Loucy (cell line): ENCODE measurements at regions not wholly inside any gene's neighbourhood (a gene's known extent, or its start where the extent isn't known, plus 50 kb on each side); places are given as distances from the start of the nearest gene placed in this dataset.

Experiments
- H2AFZ ChIP-seq: fragments of 200-600 bp; sonication (generic); 2 replicates; pipeline ENCODE4 v1.6.0; 2016; ENCODE audit warnings: antibody characterized with exemption, mild to moderate bottlenecking, low read length, moderate library complexity
- H3F3A ChIP-seq: fragments of 200-600 bp; 2 replicates; pipeline ENCODE4 v1.6.0; 2016; ENCODE audit warnings: antibody characterized with exemption, low read depth, mild to moderate bottlenecking
- H3K27me3 ChIP-seq: fragments of 200-600 bp; sonication (generic); 2 replicates; pipeline ENCODE4 v1.6.1; 2014; ENCODE audit warnings: low read length, mild to moderate bottlenecking; ENCODE audit not compliant: insufficient read depth, poor library complexity, severe bottlenecking
- H3K36me3 ChIP-seq: fragments of 200-600 bp; sonication (generic); 2 replicates; pipeline ENCODE4 v1.6.1; 2016; ENCODE audit warnings: low read length; ENCODE audit not compliant: insufficient read depth
- H3K4me1 ChIP-seq: fragments of 200-600 bp; sonication (generic); 2 replicates; pipeline ENCODE4 v1.5.1; 2014; ENCODE audit warnings: low read length, mild to moderate bottlenecking; ENCODE audit not compliant: insufficient read depth, poor library complexity, severe bottlenecking
- H3K4me2 ChIP-seq: fragments of 200-600 bp; sonication (generic); 2 replicates; pipeline ENCODE4 v1.6.0; 2014; ENCODE audit warnings: antibody characterized with exemption, low read length, low read depth, mild to moderate bottlenecking; ENCODE audit not compliant: poor library complexity, severe bottlenecking
- H3K4me3 ChIP-seq: fragments of 200-600 bp; sonication (generic); 2 replicates; pipeline ENCODE4 v1.5.1; 2014; ENCODE audit warnings: low read length, mild to moderate bottlenecking, mixed read lengths; ENCODE audit not compliant: poor library complexity, severe bottlenecking
- H3K79me2 ChIP-seq: fragments of 200-600 bp; sonication (generic); 2 replicates; pipeline ENCODE4 v1.6.1; 2014; ENCODE audit warnings: low read length; ENCODE audit not compliant: insufficient read depth
- H3K9ac ChIP-seq: fragments of 200-600 bp; sonication (generic); 2 replicates; pipeline ENCODE4 v1.6.0; 2014; ENCODE audit warnings: mild to moderate bottlenecking, low read depth, low read length, moderate library complexity; ENCODE audit not compliant: poor library complexity, severe bottlenecking
- H3K9me2 ChIP-seq: fragments of 200-600 bp; sonication (generic); replicated peaks from 2 replicates; pipeline ENCODE4 v1.6.1; 2016; ENCODE audit warnings: low read depth, low read length, mixed read lengths
- H3K9me3 ChIP-seq: fragments of 200-600 bp; sonication (generic); 2 replicates; pipeline ENCODE4 v1.6.1; 2014; ENCODE audit warnings: mild to moderate bottlenecking, antibody characterized with exemption, low read length, low read depth; ENCODE audit not compliant: insufficient read depth
- H4K20me1 ChIP-seq: fragments of 200-600 bp; sonication (generic); 2 replicates; pipeline ENCODE4 v1.6.0; 2014; ENCODE audit warnings: antibody characterized with exemption, low read length, mild to moderate bottlenecking; ENCODE audit not compliant: insufficient read depth, poor library complexity, severe bottlenecking
- EZH2phosphoT487 ChIP-seq: fragments of 200-600 bp; IDR thresholded peaks from 2 replicates; pipeline ENCODE4 v1.6.1; 2018; ENCODE audit warnings: antibody characterized with exemption, mild to moderate bottlenecking, moderate library complexity, borderline replicate concordance
- TF ChIP-seq, protein P1 (sequence below): fragments of 200-600 bp; sonication (generic); conservative IDR thresholded peaks from 2 replicates; pipeline ENCODE4 v1.5.1; 2014; ENCODE audit warnings: mild to moderate bottlenecking, antibody characterized with exemption, low read length

DNA sequence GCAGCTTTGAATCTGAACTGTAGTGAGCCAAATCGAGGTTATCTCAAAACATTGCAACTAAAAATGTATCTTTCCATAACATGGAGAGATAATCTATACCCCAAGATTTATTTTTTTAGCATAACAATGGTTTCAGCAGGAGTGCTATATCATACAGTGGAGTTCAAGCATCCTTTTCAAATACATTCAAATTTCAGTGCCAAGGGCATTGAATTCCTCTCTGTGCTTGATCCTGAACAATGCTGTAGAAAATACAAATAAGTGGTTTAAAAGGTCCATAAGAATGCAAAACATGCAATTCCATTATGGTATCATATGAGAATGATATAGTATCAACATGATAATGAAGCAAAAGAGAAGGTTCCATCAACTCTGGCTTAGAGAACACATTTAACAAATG, 201.7 kb downstream of the TXNL1 start:
- no peak for TF ChIP-seq EZH2phosphoT487
- TF ChIP-seq, protein P1, sequence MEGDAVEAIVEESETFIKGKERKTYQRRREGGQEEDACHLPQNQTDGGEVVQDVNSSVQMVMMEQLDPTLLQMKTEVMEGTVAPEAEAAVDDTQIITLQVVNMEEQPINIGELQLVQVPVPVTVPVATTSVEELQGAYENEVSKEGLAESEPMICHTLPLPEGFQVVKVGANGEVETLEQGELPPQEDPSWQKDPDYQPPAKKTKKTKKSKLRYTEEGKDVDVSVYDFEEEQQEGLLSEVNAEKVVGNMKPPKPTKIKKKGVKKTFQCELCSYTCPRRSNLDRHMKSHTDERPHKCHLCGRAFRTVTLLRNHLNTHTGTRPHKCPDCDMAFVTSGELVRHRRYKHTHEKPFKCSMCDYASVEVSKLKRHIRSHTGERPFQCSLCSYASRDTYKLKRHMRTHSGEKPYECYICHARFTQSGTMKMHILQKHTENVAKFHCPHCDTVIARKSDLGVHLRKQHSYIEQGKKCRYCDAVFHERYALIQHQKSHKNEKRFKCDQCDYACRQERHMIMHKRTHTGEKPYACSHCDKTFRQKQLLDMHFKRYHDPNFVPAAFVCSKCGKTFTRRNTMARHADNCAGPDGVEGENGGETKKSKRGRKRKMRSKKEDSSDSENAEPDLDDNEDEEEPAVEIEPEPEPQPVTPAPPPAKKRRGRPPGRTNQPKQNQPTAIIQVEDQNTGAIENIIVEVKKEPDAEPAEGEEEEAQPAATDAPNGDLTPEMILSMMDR, result no peak
- Histone ChIP-seq H3K79me2 (no peaks in the 10 kb centered on the region), H3K4me1 (no peaks in the 10 kb centered on the region), H3F3A (no peaks in the 10 kb centered on the region), H3K27me3 (no peaks in the 10 kb centered on the region), H4K20me1 (no peaks in the 10 kb centered on the region), H3K36me3 (no peaks in the 10 kb centered on the region), H3K4me2 (no peak overlapping the region), H3K9me3 (0 out of 2 replicates have a peak, but pooled peaks cover 5% of the 10 kb centered on the region), H3K4me3 (no peak overlapping the region), H2AFZ (no peak overlapping the region), H3K9me2 (no peaks in the 10 kb centered on the region), H3K9ac (no peak overlapping the region)

DNA sequence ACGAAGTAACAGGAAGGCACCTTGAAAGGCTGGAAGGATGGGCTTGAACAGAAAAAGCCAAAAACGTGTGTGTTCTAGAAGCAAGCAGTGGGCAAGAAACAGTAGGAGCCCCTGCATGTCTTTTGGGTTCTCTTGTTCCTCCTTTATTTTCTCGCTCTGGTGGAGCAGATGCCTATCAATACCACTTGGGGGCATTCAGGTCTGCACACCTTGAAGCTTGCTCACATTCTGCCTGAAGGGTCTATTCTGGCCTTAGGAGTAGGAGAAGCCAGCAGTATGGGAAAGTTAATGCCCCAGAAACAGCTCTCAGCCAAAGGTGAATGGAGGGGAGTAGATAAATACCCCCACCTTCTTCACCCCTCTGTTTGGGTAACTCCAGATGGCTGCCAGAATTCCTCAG, 204.5 kb downstream of the TXNL1 start:
- Histone ChIP-seq H3K9ac (no peak overlapping the region), H3K4me1 (no peaks in the 10 kb centered on the region), H3K27me3 (no peaks in the 10 kb centered on the region), H3K36me3 (no peaks in the 10 kb centered on the region), H3F3A (no peaks in the 10 kb centered on the region), H2AFZ (no peak overlapping the region), H3K79me2 (no peaks in the 10 kb centered on the region), H4K20me1 (no peaks in the 10 kb centered on the region), H3K4me2 (no peak overlapping the region), H3K4me3 (no peak overlapping the region), H3K9me2 (no peaks in the 10 kb centered on the region), H3K9me3 (0 out of 2 replicates have a peak, but pooled peaks cover 5% of the 10 kb centered on the region)
- TF ChIP-seq EZH2phosphoT487, result no peak
- TF ChIP-seq, protein P1, result no peak; the same call in 1 of the 2 replicates

DNA sequence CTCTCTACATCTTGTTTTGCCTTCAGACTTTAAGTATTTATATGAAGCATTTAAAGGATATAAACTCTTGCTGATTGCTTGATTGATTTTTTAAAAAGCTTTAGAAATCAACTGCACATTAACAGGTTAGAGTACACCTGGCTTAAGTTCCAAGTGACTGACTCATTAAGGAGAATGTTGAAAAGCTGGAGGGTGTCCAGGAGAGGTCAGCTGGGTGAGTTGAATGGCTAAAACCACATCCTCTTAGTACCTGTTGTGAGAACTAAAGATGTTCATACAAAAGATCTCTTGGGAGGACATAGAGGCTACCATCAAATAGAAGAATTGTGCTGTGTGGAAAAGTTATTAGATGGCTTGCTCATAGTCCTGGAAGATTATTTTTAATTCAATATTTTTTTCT, 206.8 kb downstream of the TXNL1 start:
- Histone ChIP-seq H3K4me2 (no peak overlapping the region), H3K4me1 (no peaks in the 10 kb centered on the region), H3K9ac (no peak overlapping the region), H3K27me3 (no peaks in the 10 kb centered on the region), H3K9me2 (no peaks in the 10 kb centered on the region), H3K79me2 (no peaks in the 10 kb centered on the region), H3K9me3 (0 out of 2 replicates have a peak, but pooled peaks cover 9% of the 10 kb centered on the region), H3K4me3 (no peak overlapping the region), H2AFZ (no peak overlapping the region), H4K20me1 (no peaks in the 10 kb centered on the region), H3K36me3 (no peaks in the 10 kb centered on the region), H3F3A (no peaks in the 10 kb centered on the region)
- no peak for TF ChIP-seq EZH2phosphoT487
- TF ChIP-seq, protein P1, result no peak
